ENCODE measurements at regions not wholly inside any gene's neighbourhood (a gene's known extent, or its start where the extent isn't known, plus 50 kb on each side); places are given as distances from the start of the nearest gene placed in this dataset.

GRCh38 chr4:111788099-111788498 is 357.2 kb upstream of the FAM241A start:
- 55% methylated on average over 21 of the region's 21 CpGs for WGBS (ENCODE audit: insufficient coverage, insufficient replicate concordance, low lambda C conversion rate, missing lambda C conversion rate)
- no peak for DNase-seq (ENCODE audit: low read depth, low spot score)
- Histone ChIP-seq H2AFZ (ENCODE audit: control insufficient read depth, low read depth, low read length) (no peak overlapping the region), H3K36me3 (ENCODE audit: control insufficient read depth in 2 of 2, insufficient read depth in 2 of 2, low read length in 1 of 2) (no peaks in the 10 kb centered on the region), H3K27me3 (replicated peaks in 1 of 2; ENCODE audit: control insufficient read depth in 2 of 2, insufficient read depth in 2 of 2, low read length in 1 of 2) (peaks cover 0 to 9% of the 10 kb centered on the region in 2 experiments; a peak in 1 of 4 replicates), H4K20me1 (ENCODE audit: control insufficient read depth, insufficient read depth) (no peaks in the 10 kb centered on the region), H3K4me2 (ENCODE audit: control insufficient read depth, insufficient read depth) (no peak overlapping the region), H3K79me2 (ENCODE audit: control insufficient read depth, insufficient read depth, low read length) (no peaks in the 10 kb centered on the region), H3K4me1 (ENCODE audit: control insufficient read depth, insufficient read depth, low read length) (no peaks in the 10 kb centered on the region), H3K4me3 (no peak overlapping the region), H3K9ac (ENCODE audit: control insufficient read depth, insufficient read depth, low read length) (no peak overlapping the region), H3K9me3 (replicated peaks; ENCODE audit: control insufficient read depth, insufficient read depth, low read length) (no peaks in the 10 kb centered on the region), H3K27ac (ENCODE audit: control insufficient read depth, insufficient read depth) (no peak overlapping the region)
- no peak for FAIRE-seq
- intact Hi-C loops (cut with micrococcal nuclease; ENCODE audit: unreplicated experiment) (no loop called here), in situ Hi-C loops (cut with MboI) (no loop called here)
- no TSS peak for BruUV-seq (replicated peaks)
- TF ChIP-seq ZNF24 (IDR thresholded peaks at IDR 0.05) (no peak), TAF1 (IDR thresholded peaks at IDR 0.05; ENCODE audit: borderline replicate concordance, low read depth, low read length) (no peak)
- POLR2A ChIA-PET = no interaction called here
- SMC1A ChIA-PET (ENCODE audit: uncharacterized antibody, unreplicated experiment) = no interaction called here
- CTCF ChIA-PET = no interaction called here
- RAD21 ChIA-PET (ENCODE audit: unreplicated experiment) = no interaction called here
- no peak for ATAC-seq

GRCh38 chr4:111789901-111790640 is 355.2 kb upstream of the FAM241A start:
- Histone ChIP-seq H3K9me3 (replicated peaks; ENCODE audit: control insufficient read depth, insufficient read depth, low read length) (no peaks in the 10 kb centered on the region), H3K79me2 (ENCODE audit: control insufficient read depth, insufficient read depth, low read length) (no peaks in the 10 kb centered on the region), H3K9ac (ENCODE audit: control insufficient read depth, insufficient read depth, low read length) (no peak overlapping the region), H2AFZ (ENCODE audit: control insufficient read depth, low read depth, low read length) (no peak overlapping the region), H3K4me1 (ENCODE audit: control insufficient read depth, insufficient read depth, low read length) (no peaks in the 10 kb centered on the region), H4K20me1 (ENCODE audit: control insufficient read depth, insufficient read depth) (no peaks in the 10 kb centered on the region), H3K4me2 (ENCODE audit: control insufficient read depth, insufficient read depth) (no peak overlapping the region), H3K27me3 (replicated peaks in 1 of 2; ENCODE audit: control insufficient read depth in 2 of 2, insufficient read depth in 2 of 2, low read length in 1 of 2) (peaks cover 0 to 9% of the 10 kb centered on the region in 2 experiments; a peak in 1 of 4 replicates), H3K27ac (ENCODE audit: control insufficient read depth, insufficient read depth) (no peak overlapping the region), H3K36me3 (ENCODE audit: control insufficient read depth in 2 of 2, insufficient read depth in 2 of 2, low read length in 1 of 2) (no peaks in the 10 kb centered on the region), H3K4me3 (no peak overlapping the region)
- ChIA-PET RAD21 (ENCODE audit: unreplicated experiment) (no interaction called here), POLR2A (no interaction called here), SMC1A (ENCODE audit: uncharacterized antibody, unreplicated experiment) (no interaction called here), CTCF (no interaction called here)
- ATAC-seq (peak; percentile 19; the same call in 1 of the 3 replicates), DNase-seq (ENCODE audit: low read depth, low spot score) (no peak), FAIRE-seq (no peak)
- BruUV-seq (replicated peaks) = no TSS peak
- in situ Hi-C loops (cut with MboI) = no loop called here
- intact Hi-C loops (cut with micrococcal nuclease; ENCODE audit: unreplicated experiment) = no loop called here
- 47% methylated on average over 5 of the region's 5 CpGs for WGBS (ENCODE audit: insufficient coverage, insufficient replicate concordance, low lambda C conversion rate, missing lambda C conversion rate)
- TF ChIP-seq ATF3 (IDR thresholded peaks at IDR 0.05; ENCODE audit: borderline replicate concordance, extremely low read depth, low read depth, low read length) (no peak), RUNX3 (IDR thresholded peaks at IDR 0.05; ENCODE audit: low read length) (no peak), SUZ12 (IDR thresholded peaks at IDR 0.05; ENCODE audit: unreplicated experiment) (no peak), STAT1 (conservative IDR thresholded peaks at IDR 0.05) (no peak), SMC3 (IDR thresholded peaks at IDR 0.05; ENCODE audit: borderline replicate concordance, low read length) (no peak), CUX1 (IDR thresholded peaks at IDR 0.05; ENCODE audit: insufficient replicate concordance, low read depth, low read length) (no peak), NRF1 (conservative IDR thresholded peaks at IDR 0.05; ENCODE audit: low read depth, low read length) (no peak), SMAD5 (IDR thresholded peaks at IDR 0.05; ENCODE audit: low read depth) (no peak), SRF (IDR thresholded peaks at IDR 0.05; ENCODE audit: low read depth in 2 of 2, low read length in 2 of 2) (no peak), ZNF622 (IDR thresholded peaks at IDR 0.05) (no peak), EED (IDR thresholded peaks at IDR 0.05; ENCODE audit: low read depth) (no peak)
